Panc1 (cell line): ENCODE measurements at regions not wholly inside any gene's neighbourhood (a gene's known extent, or its start where the extent isn't known, plus 50 kb on each side); places are given as distances from the start of the nearest gene placed in this dataset.

Source experiments
- POLR2AphosphoS5 ChIP-seq: IDR thresholded peaks from 2 replicates; pipeline ENCODE4 v1.6.1; 2012; ENCODE audit warnings: mild to moderate bottlenecking, low read depth, low read length, moderate library complexity
- SIN3A ChIP-seq: IDR thresholded peaks from 2 replicates; pipeline ENCODE4 v1.6.1; 2012; ENCODE audit warnings: low read depth, mild to moderate bottlenecking, low read length, moderate library complexity, borderline replicate concordance; ENCODE audit not compliant: insufficient read depth
- TCF7L2 ChIP-seq: IDR thresholded peaks from 2 replicates; pipeline ENCODE4 v1.6.1; 2011; ENCODE audit warnings: mild to moderate bottlenecking, low read depth, low read length, inconsistent platforms
- TF ChIP-seq, protein P1 (sequence below): fragments of 450-650 bp; IDR thresholded peaks from 2 replicates; pipeline ENCODE4 v1.5.1; 2017; ENCODE audit warnings: mild to moderate bottlenecking
- TF ChIP-seq, protein P2 (sequence below), 2 experiments: IDR thresholded peaks; 2 replicates each; pipeline ENCODE4 v1.6.1; 2011 to 2012; ENCODE audit warnings: low read depth in 2 of 2, control low read depth in 1 of 2, low read length in 1 of 2, mild to moderate bottlenecking in 1 of 2, moderate library complexity in 1 of 2; ENCODE audit not compliant: insufficient read depth in 1 of 2

DNA sequence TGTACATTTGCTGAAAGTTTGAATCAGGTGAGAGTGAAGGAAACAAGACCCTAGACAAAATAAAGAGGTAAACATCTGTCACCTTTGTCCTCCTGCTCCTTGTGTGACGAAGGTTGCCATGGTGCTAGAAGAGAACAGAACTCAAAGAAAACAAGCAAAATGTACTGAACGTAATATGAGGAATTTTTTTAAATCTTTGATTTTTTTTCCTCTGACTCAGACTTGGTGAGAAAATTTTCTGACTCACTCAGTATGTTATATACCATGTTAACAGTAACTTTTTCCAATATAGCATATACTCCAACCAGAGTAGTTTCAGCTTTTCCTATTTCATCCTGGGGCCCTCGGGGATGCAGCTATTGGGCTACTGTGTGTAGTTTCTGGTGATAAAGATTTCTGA, 2114.6 kb upstream of the PIK3C3 start:
- TF ChIP-seq, protein P1, sequence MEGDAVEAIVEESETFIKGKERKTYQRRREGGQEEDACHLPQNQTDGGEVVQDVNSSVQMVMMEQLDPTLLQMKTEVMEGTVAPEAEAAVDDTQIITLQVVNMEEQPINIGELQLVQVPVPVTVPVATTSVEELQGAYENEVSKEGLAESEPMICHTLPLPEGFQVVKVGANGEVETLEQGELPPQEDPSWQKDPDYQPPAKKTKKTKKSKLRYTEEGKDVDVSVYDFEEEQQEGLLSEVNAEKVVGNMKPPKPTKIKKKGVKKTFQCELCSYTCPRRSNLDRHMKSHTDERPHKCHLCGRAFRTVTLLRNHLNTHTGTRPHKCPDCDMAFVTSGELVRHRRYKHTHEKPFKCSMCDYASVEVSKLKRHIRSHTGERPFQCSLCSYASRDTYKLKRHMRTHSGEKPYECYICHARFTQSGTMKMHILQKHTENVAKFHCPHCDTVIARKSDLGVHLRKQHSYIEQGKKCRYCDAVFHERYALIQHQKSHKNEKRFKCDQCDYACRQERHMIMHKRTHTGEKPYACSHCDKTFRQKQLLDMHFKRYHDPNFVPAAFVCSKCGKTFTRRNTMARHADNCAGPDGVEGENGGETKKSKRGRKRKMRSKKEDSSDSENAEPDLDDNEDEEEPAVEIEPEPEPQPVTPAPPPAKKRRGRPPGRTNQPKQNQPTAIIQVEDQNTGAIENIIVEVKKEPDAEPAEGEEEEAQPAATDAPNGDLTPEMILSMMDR = no peak
- TF ChIP-seq POLR2AphosphoS5 (no peak), TCF7L2 (no peak), SIN3A (no peak)
- TF ChIP-seq, protein P2, sequence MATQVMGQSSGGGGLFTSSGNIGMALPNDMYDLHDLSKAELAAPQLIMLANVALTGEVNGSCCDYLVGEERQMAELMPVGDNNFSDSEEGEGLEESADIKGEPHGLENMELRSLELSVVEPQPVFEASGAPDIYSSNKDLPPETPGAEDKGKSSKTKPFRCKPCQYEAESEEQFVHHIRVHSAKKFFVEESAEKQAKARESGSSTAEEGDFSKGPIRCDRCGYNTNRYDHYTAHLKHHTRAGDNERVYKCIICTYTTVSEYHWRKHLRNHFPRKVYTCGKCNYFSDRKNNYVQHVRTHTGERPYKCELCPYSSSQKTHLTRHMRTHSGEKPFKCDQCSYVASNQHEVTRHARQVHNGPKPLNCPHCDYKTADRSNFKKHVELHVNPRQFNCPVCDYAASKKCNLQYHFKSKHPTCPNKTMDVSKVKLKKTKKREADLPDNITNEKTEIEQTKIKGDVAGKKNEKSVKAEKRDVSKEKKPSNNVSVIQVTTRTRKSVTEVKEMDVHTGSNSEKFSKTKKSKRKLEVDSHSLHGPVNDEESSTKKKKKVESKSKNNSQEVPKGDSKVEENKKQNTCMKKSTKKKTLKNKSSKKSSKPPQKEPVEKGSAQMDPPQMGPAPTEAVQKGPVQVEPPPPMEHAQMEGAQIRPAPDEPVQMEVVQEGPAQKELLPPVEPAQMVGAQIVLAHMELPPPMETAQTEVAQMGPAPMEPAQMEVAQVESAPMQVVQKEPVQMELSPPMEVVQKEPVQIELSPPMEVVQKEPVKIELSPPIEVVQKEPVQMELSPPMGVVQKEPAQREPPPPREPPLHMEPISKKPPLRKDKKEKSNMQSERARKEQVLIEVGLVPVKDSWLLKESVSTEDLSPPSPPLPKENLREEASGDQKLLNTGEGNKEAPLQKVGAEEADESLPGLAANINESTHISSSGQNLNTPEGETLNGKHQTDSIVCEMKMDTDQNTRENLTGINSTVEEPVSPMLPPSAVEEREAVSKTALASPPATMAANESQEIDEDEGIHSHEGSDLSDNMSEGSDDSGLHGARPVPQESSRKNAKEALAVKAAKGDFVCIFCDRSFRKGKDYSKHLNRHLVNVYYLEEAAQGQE (IDR thresholded peaks at IDR 0.05; ENCODE audit: insufficient read depth in 1 of 2, low read depth in 2 of 2, low read length in 1 of 2) = no peak
